B cell (primary cell): ENCODE measurements at regions not wholly inside any gene's neighbourhood (a gene's known extent, or its start where the extent isn't known, plus 50 kb on each side); places are given as distances from the start of the nearest gene placed in this dataset.

ENCODE experiments used
- ATAC-seq: fragments of 200-7000 bp; cut with Tn5 transposase; one replicate; pipeline ENCODE4 v1.10.0; 2021; ENCODE audit warnings: low read depth, mild to moderate bottlenecking, moderate number of reproducible peaks, moderate library complexity
- CTCF ChIA-PET: fragments of 350-600 bp; sonication (Branson Sonifier 250); formaldehyde crosslinking; loops from one replicate; lab custom pipeline; 2021; ENCODE audit warnings: antibody characterized with exemption, inconsistent platforms; lab: Charles Lee
- POLR2A ChIA-PET: fragments of 350-600 bp; sonication (Branson Sonifier 250); formaldehyde crosslinking; loops from one replicate; lab custom pipeline; 2021; ENCODE audit warnings: antibody characterized with exemption; lab: Charles Lee
- DNase-seq: peaks from one replicate; pipeline ENCODE4 v3.0.0; 2013
- H2AFZ ChIP-seq: 2 replicates; pipeline ENCODE4 v1.6.1; 2012; ENCODE audit warnings: mild to moderate bottlenecking, low read depth, low read length; ENCODE audit not compliant: insufficient read depth, poor library complexity, severe bottlenecking
- H3K27ac ChIP-seq, 2 donors: 1 replicate in 1 of 2; 2 replicates in 1 of 2; pipeline ENCODE4 v1.5.1; 2012 to 2013; ENCODE audit warnings: low read length in 2 of 2, mild to moderate bottlenecking in 2 of 2, moderate library complexity in 1 of 2
- H3K27me3 ChIP-seq, 4 experiments: fragments of 200-600 bp in 1 of 4; sonication (generic) in 1 of 4; replicated peaks in 1 of 4; 1 replicate in 2 of 4; 2 replicates in 2 of 4; pipeline versions ENCODE4 v1.6.1 to v1.7.0; 2013 to 2016; ENCODE audit warnings: low read length in 3 of 4, mild to moderate bottlenecking in 2 of 4, mixed read lengths in 1 of 4, moderate library complexity in 1 of 4; ENCODE audit not compliant: insufficient read depth in 4 of 4, control insufficient read depth in 3 of 4; ENCODE audit errors: control extremely low read depth in 1 of 4
- H3K36me3 ChIP-seq, 2 experiments: replicated peaks in 1 of 2; 1 replicate in 1 of 2; 2 replicates in 1 of 2; pipeline versions ENCODE4 v1.6.1 to v1.7.1; 2013; ENCODE audit warnings: low read length in 1 of 2; ENCODE audit not compliant: insufficient read depth in 2 of 2, control insufficient read depth in 1 of 2; ENCODE audit errors: control extremely low read depth in 1 of 2, extremely low read depth in 1 of 2
- H3K4me1 ChIP-seq, 2 donors: fragments of 200-600 bp in 1 of 2; sonication (generic) in 1 of 2; 1 replicate in 1 of 2; 2 replicates in 1 of 2; pipeline versions ENCODE4 v1.5.1 to v1.6.1; 2013 to 2017; ENCODE audit warnings: low read length in 2 of 2; ENCODE audit not compliant: control insufficient read depth in 2 of 2, insufficient read depth in 2 of 2
- H3K4me2 ChIP-seq: replicated peaks from 2 replicates; pipeline ENCODE3; 2012; ENCODE audit warnings: mild to moderate bottlenecking, low read depth, low read length; ENCODE audit not compliant: poor library complexity, severe bottlenecking
- H3K4me3 ChIP-seq, 5 experiments: fragments of 200-600 bp in 1 of 5; sonication (generic) in 1 of 5; 1 replicate in 3 of 5; 2 replicates in 2 of 5; pipeline versions ENCODE4 v1.5.1 to v1.7.0; 2011 to 2016; ENCODE audit warnings: low read length in 4 of 5, mild to moderate bottlenecking in 4 of 5, low read depth in 2 of 5, control low read depth in 1 of 5, moderate library complexity in 1 of 5; ENCODE audit not compliant: insufficient read depth in 1 of 5; ENCODE audit errors: control extremely low read depth in 1 of 5, extremely low read depth in 1 of 5
- H3K79me2 ChIP-seq: fragments of 200-600 bp; sonication (generic); one replicate; pipeline ENCODE4 v1.6.0; 2016; ENCODE audit warnings: low read length; ENCODE audit not compliant: control insufficient read depth, insufficient read depth
- H3K9ac ChIP-seq: fragments of 200-600 bp; sonication (generic); 2 replicates; pipeline ENCODE4 v1.6.1; 2017; ENCODE audit warnings: mild to moderate bottlenecking, low read length, moderate library complexity
- H3K9me3 ChIP-seq, 3 donors: one replicate each; pipeline versions ENCODE4 v1.6.1 to v1.7.1; 2013; ENCODE audit warnings: low read length in 2 of 3; ENCODE audit not compliant: control insufficient read depth in 2 of 3, insufficient read depth in 1 of 3; ENCODE audit errors: control extremely low read depth in 1 of 3
- H4K20me1 ChIP-seq: 2 replicates; pipeline ENCODE4 v1.6.0; 2012; ENCODE audit warnings: mild to moderate bottlenecking, low read length; ENCODE audit not compliant: insufficient read depth, control insufficient read depth, poor library complexity, severe bottlenecking
- H3K27ac Mint-ChIP-seq: one replicate; pipeline ENCODE4 v1.8.0; 2021; ENCODE audit warnings: mixed read lengths
- H3K27me3 Mint-ChIP-seq: one replicate; pipeline ENCODE4 v1.8.0; 2021; ENCODE audit warnings: mixed read lengths
- H3K4me1 Mint-ChIP-seq: one replicate; pipeline ENCODE4 v1.8.0; 2021; ENCODE audit warnings: mixed read lengths
- H3K4me3 Mint-ChIP-seq: one replicate; pipeline ENCODE4 v1.8.0; 2021; ENCODE audit warnings: mixed read lengths
- H3K9me3 Mint-ChIP-seq: one replicate; pipeline ENCODE4 v1.8.0; 2022; ENCODE audit warnings: mixed read lengths; ENCODE audit not compliant: insufficient read depth
- CTCF ChIP-seq: fragments of 200-600 bp; IDR thresholded peaks from one replicate; pipeline ENCODE4 v1.8.0; 2022; ENCODE audit warnings: antibody characterized with exemption, mild to moderate bottlenecking
- EZH2 ChIP-seq: IDR thresholded peaks from 2 replicates; pipeline ENCODE4 v1.6.1; 2012; ENCODE audit warnings: borderline replicate concordance, low read depth, mild to moderate bottlenecking, moderate library complexity, low read length; ENCODE audit not compliant: insufficient read depth, poor library complexity, severe bottlenecking
- WGBS: methylation state at CpG from one replicate; pipeline ENCODE4 v1.1.5; 2013; ENCODE audit warnings: missing lambda C conversion rate; ENCODE audit not compliant: insufficient coverage; 5-methylcytosine and 5-hydroxymethylcytosine counted together
- intact Hi-C: fragments of 100-400 bp; cut with micrococcal nuclease; formaldehyde crosslinking; loops from one replicate; pipeline ENCODE4 v1.10.0; 2022

GRCh38 chr11:115720602-115721245 is 216.5 kb upstream of the CADM1 start:
- H3K36me3 ChIP-seq, result no peaks in the 10 kb centered on the region
- DNase-seq (no peak), ATAC-seq (no peak)
- ChIA-PET POLR2A (no interaction called here), CTCF (no interaction called here)
- H3K4me1 Mint-ChIP-seq, result no peaks in the 10 kb centered on the region
- no peak overlapping the region for H3K4me3 Mint-ChIP-seq
- H2AFZ ChIP-seq, result no peak overlapping the region
- peaks cover 0 to 3% (median 0%) of the 10 kb centered on the region in 4 experiments for H3K27me3 ChIP-seq
- intact Hi-C loops, result no loop called here
- H3K27ac Mint-ChIP-seq, result no peak overlapping the region
- 79% methylated on average over 6 of the region's 9 CpGs for WGBS
- no peaks in the 10 kb centered on the region for H3K79me2 ChIP-seq
- H3K4me2 ChIP-seq, result no peak overlapping the region
- H3K9me3 Mint-ChIP-seq, result no peaks in the 10 kb centered on the region
- H4K20me1 ChIP-seq, result no peaks in the 10 kb centered on the region
- TF ChIP-seq EZH2, result no peak
- no peak for TF ChIP-seq CTCF
- no peak overlapping the region for H3K4me3 ChIP-seq
- H3K4me1 ChIP-seq, result no peaks in the 10 kb centered on the region
- H3K27me3 Mint-ChIP-seq, result no peaks in the 10 kb centered on the region
- H3K9ac ChIP-seq, result no peak overlapping the region
- H3K27ac ChIP-seq, result no peak overlapping the region
- H3K9me3 ChIP-seq, result peaks cover 0 to 23% (median 0%) of the 10 kb centered on the region in 3 donors

GRCh38 chr11:115718945-115719344 is 214.7 kb upstream of the CADM1 start:
- H3K9ac ChIP-seq, result no peak overlapping the region
- H3K4me1 ChIP-seq, result no peaks in the 10 kb centered on the region
- CTCF ChIA-PET, result no interaction called here
- intact Hi-C loops, result no loop called here
- no peak for TF ChIP-seq EZH2
- TF ChIP-seq CTCF, result no peak
- no peaks in the 10 kb centered on the region for H4K20me1 ChIP-seq
- H3K79me2 ChIP-seq, result no peaks in the 10 kb centered on the region
- H2AFZ ChIP-seq, result no peak overlapping the region
- Mint-ChIP-seq H3K4me3 (no peak overlapping the region), H3K27me3 (no peaks in the 10 kb centered on the region), H3K9me3 (peaks cover 1% of the 10 kb centered on the region), H3K4me1 (no peaks in the 10 kb centered on the region), H3K27ac (no peak overlapping the region)
- no CpG with 5 or more reads among the region's 3 CpGs for WGBS
- POLR2A ChIA-PET, result no interaction called here
- no peak for ATAC-seq
- H3K27ac ChIP-seq, result no peak overlapping the region
- H3K4me2 ChIP-seq, result no peak overlapping the region
- H3K27me3 ChIP-seq, result peaks cover 0 to 3% (median 0%) of the 10 kb centered on the region in 4 experiments
- H3K4me3 ChIP-seq, result no peak overlapping the region
- no peak for DNase-seq
- H3K9me3 ChIP-seq, result peaks cover 0 to 23% (median 0%) of the 10 kb centered on the region in 3 donors
- no peaks in the 10 kb centered on the region for H3K36me3 ChIP-seq
